ENCODE measurements at regions not wholly inside any gene's neighbourhood (a gene's known extent, or its start where the extent isn't known, plus 50 kb on each side); places are given as distances from the start of the nearest gene placed in this dataset.

GRCh38 chr12:69069479-69069878 lies 136.5 kb upstream of the CPM start:
- no peak overlapping the region for H3K4me3 Mint-ChIP-seq (ENCODE audit: unreplicated experiment)
- H3K27me3 ChIP-seq (ENCODE audit: insufficient read depth, low read length), result no peaks in the 10 kb centered on the region
- no peaks in the 10 kb centered on the region for H3K9me3 ChIP-seq (ENCODE audit: insufficient read depth, low read depth, low read length)
- H3K27ac Mint-ChIP-seq (ENCODE audit: unreplicated experiment), result no peak overlapping the region
- TF ChIP-seq EZH2 (IDR thresholded peaks at IDR 0.05; ENCODE audit: insufficient read depth, low read length) (no peak), CTCF (IDR thresholded peaks at IDR 0.05; ENCODE audit: insufficient read depth, low read depth, low read length) (no peak)
- no peaks in the 10 kb centered on the region for H3K36me3 Mint-ChIP-seq (ENCODE audit: low read depth, unreplicated experiment)
- no peaks in the 10 kb centered on the region for H3K79me2 ChIP-seq (ENCODE audit: insufficient read depth, low read length)
- no peaks in the 10 kb centered on the region for H3K36me3 ChIP-seq (ENCODE audit: insufficient read depth, low read length)
- H3K9ac ChIP-seq (ENCODE audit: low read length), result no peak overlapping the region
- no peak overlapping the region for H2AFZ ChIP-seq (ENCODE audit: low read depth, low read length)
- no peak for DNase-seq (ENCODE audit: low read depth)
- no peak for FAIRE-seq
- no peak overlapping the region for H3K4me3 ChIP-seq (ENCODE audit: insufficient read depth, low read depth, low read length)
- no peak overlapping the region for H3K27ac ChIP-seq (ENCODE audit: low read depth, low read length)
- no peaks in the 10 kb centered on the region for H3K9me3 Mint-ChIP-seq (ENCODE audit: unreplicated experiment)
- H4K20me1 ChIP-seq (ENCODE audit: insufficient read depth, low read length), result no peaks in the 10 kb centered on the region
- no peaks in the 10 kb centered on the region for H3K27me3 Mint-ChIP-seq (ENCODE audit: low read depth, unreplicated experiment)
- peaks cover 20% of the 10 kb centered on the region for H3K4me1 ChIP-seq (ENCODE audit: insufficient read depth, low read length)
- H3K4me2 ChIP-seq (ENCODE audit: low read length), result no peak overlapping the region
- peaks cover 11% of the 10 kb centered on the region for H3K4me1 Mint-ChIP-seq (ENCODE audit: low read depth, unreplicated experiment)

GRCh38 chr12:69070319-69071090 lies 137.5 kb upstream of the CPM start:
- H4K20me1 ChIP-seq (ENCODE audit: insufficient read depth, low read length), result no peaks in the 10 kb centered on the region
- H3K4me3 Mint-ChIP-seq (ENCODE audit: unreplicated experiment), result no peak overlapping the region
- H3K4me2 ChIP-seq (ENCODE audit: low read length), result no peak overlapping the region
- H3K4me1 ChIP-seq (ENCODE audit: insufficient read depth, low read length), result peaks cover 20% of the 10 kb centered on the region
- peaks cover 11% of the 10 kb centered on the region for H3K4me1 Mint-ChIP-seq (ENCODE audit: low read depth, unreplicated experiment)
- H3K27me3 ChIP-seq (ENCODE audit: insufficient read depth, low read length), result no peaks in the 10 kb centered on the region
- H3K9me3 Mint-ChIP-seq (ENCODE audit: unreplicated experiment), result no peaks in the 10 kb centered on the region
- FAIRE-seq (peak; percentile 17), DNase-seq (ENCODE audit: low read depth) (peak; percentile 34)
- H3K4me3 ChIP-seq (ENCODE audit: insufficient read depth, low read depth, low read length), result no peak overlapping the region
- H3K9me3 ChIP-seq (ENCODE audit: insufficient read depth, low read depth, low read length), result no peaks in the 10 kb centered on the region
- H2AFZ ChIP-seq (ENCODE audit: low read depth, low read length), result peak overlapping the region; percentile 7
- H3K27me3 Mint-ChIP-seq (ENCODE audit: low read depth, unreplicated experiment), result no peaks in the 10 kb centered on the region
- no peaks in the 10 kb centered on the region for H3K36me3 Mint-ChIP-seq (ENCODE audit: low read depth, unreplicated experiment)
- no peak overlapping the region for H3K9ac ChIP-seq (ENCODE audit: low read length)
- H3K27ac ChIP-seq (ENCODE audit: low read depth, low read length), result no peak overlapping the region
- no peaks in the 10 kb centered on the region for H3K79me2 ChIP-seq (ENCODE audit: insufficient read depth, low read length)
- H3K36me3 ChIP-seq (ENCODE audit: insufficient read depth, low read length), result no peaks in the 10 kb centered on the region
- TF ChIP-seq EZH2 (IDR thresholded peaks at IDR 0.05; ENCODE audit: insufficient read depth, low read length) (no peak), CTCF (IDR thresholded peaks at IDR 0.05; ENCODE audit: insufficient read depth, low read depth, low read length) (peak; percentile 97)
- H3K27ac Mint-ChIP-seq (ENCODE audit: unreplicated experiment), result no peak overlapping the region

DNA sequence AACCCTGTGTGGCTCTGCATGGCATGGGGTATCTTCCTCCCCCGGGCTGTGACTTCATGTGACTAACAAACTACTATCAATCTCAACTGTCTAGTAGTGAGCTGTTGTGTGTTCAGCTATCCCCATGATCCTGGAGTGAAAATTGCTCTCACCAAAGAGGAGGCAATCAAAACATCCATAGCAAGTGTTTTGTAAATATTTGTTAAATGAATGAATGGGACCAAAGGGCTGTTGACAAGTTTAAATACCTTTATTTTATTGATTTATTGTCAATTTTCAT lies 138.1 kb upstream of the CPM start:
- Mint-ChIP-seq H3K27me3 (ENCODE audit: low read depth, unreplicated experiment) (no peaks in the 10 kb centered on the region), H3K36me3 (ENCODE audit: low read depth, unreplicated experiment) (no peaks in the 10 kb centered on the region), H3K27ac (ENCODE audit: unreplicated experiment) (no peak overlapping the region), H3K9me3 (ENCODE audit: unreplicated experiment) (no peaks in the 10 kb centered on the region), H3K4me3 (ENCODE audit: unreplicated experiment) (no peak overlapping the region), H3K4me1 (ENCODE audit: low read depth, unreplicated experiment) (peaks cover 11% of the 10 kb centered on the region)
- Histone ChIP-seq H3K9me3 (ENCODE audit: insufficient read depth, low read depth, low read length) (no peaks in the 10 kb centered on the region), H3K4me3 (ENCODE audit: insufficient read depth, low read depth, low read length) (no peak overlapping the region), H3K9ac (ENCODE audit: low read length) (no peak overlapping the region), H2AFZ (ENCODE audit: low read depth, low read length) (peak overlapping the region; percentile 7), H3K27me3 (ENCODE audit: insufficient read depth, low read length) (no peaks in the 10 kb centered on the region), H3K79me2 (ENCODE audit: insufficient read depth, low read length) (no peaks in the 10 kb centered on the region), H4K20me1 (ENCODE audit: insufficient read depth, low read length) (no peaks in the 10 kb centered on the region), H3K36me3 (ENCODE audit: insufficient read depth, low read length) (no peaks in the 10 kb centered on the region), H3K4me1 (ENCODE audit: insufficient read depth, low read length) (peaks cover 20% of the 10 kb centered on the region), H3K4me2 (ENCODE audit: low read length) (no peak overlapping the region), H3K27ac (ENCODE audit: low read depth, low read length) (no peak overlapping the region)
- DNase-seq (ENCODE audit: low read depth) (no peak), FAIRE-seq (no peak)
- TF ChIP-seq CTCF (IDR thresholded peaks at IDR 0.05; ENCODE audit: insufficient read depth, low read depth, low read length), result no peak
- no peak for TF ChIP-seq EZH2 (IDR thresholded peaks at IDR 0.05; ENCODE audit: insufficient read depth, low read length)
